ENCODE measurements at regions not wholly inside any gene's neighbourhood (a gene's known extent, or its start where the extent isn't known, plus 50 kb on each side); places are given as distances from the start of the nearest gene placed in this dataset.
"Not testable (repeated sequence)": the region's sequence is repeated elsewhere in the genome, so short reads cannot be mapped to it uniquely, and the experiment has no call there.

DNA sequence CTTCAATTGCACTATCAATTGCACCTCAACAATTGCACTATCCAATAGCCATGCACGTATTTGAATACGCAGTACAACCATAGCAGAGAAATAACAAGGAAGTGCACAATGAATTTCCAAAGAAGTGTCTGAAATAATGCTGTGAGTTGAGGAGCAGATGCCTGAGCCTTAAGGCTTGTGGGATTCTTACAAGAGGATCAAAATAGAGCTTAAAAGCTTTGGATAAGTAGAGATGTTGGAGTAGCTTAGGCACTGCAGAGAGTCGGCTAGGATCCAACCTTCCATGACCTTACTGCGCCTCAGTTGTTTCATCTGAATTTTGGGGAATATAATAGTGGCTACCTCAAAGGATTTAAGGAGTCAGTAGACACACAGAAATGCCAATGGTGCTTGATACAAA is 196.1 kb upstream of the FLRT2 start:
- DNase-seq: no peak

GRCh38 chr14:85334316-85334715 is 195.6 kb upstream of the FLRT2 start:
- no peak for DNase-seq

- DNase-seq: no peak
Observed at GRCh38 chr14:85336257-85336656, 193.7 kb upstream of the FLRT2 start.

DNA sequence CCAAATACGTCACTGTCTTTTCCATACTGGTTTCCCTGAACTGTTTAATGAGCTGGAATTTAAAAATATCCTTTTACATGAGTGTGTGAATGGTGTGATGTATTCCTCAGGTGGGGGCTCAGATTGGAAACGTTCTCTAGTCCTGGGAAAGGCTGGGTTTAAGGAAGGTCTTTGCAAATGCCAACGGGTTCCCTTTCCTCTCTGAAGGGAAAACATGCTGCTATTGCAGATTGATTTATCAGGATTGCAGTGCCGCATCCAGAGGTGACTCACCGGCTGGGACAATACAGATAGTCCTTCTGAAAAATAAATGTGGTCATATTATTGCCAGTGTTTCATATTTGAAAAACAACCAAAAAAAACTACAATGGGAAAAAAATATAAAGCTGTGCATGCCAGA is 193.1 kb upstream of the FLRT2 start:
- DNase-seq: no peak

DNA sequence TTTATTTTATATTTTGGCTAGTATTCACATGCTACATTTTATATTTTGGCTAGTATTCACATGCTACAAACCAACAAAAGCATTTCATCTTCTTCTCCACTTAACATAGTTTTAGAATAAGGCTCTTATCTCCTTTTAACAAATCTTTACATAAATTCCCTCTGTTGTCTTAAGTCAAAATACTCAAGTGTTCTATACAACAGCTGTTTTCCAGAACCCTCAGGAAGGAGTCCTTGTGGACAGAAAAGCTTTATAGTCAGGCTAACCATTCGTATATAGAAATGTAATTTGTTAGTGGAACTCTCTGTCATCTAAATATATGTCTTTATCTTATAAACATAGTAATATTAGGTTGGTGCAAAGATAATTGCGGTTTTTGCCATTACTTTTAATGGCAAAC is 191.0 kb upstream of the FLRT2 start:
- no peak for DNase-seq

DNA sequence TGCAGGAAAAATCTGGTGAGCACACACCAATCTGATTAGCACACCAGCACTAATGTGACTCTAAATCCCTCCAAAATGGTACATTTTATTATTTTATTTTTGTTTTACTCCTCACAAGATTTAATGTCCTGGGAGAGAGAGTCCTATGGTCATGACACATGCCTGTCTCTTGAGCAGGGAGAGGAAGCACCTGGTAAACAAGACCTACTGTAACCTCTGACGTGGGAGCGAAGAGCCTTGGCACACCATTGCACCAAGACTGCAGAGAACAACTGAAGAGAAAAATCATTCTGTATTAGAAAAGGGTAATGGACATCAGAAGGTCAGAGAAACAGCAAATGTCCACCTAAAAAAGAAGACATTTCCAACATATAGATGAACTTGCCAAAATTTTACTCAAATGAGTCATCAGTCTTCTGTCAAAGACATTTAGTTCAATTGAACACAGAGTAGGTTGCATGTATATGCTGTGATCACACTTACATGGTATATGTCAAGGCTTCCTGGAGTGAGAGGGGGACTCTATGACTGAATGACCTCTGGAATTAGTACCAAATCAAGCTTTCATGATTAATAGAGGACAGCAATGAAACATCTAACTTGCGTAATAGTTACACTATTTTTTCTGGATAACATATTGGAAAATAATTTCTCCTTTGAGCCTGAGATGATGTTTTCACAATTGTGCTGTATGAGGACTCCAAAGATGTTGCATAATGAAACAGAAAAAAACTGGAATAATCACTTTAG is 186.9 kb upstream of the FLRT2 start:
- DNase-seq: no peak

DNA sequence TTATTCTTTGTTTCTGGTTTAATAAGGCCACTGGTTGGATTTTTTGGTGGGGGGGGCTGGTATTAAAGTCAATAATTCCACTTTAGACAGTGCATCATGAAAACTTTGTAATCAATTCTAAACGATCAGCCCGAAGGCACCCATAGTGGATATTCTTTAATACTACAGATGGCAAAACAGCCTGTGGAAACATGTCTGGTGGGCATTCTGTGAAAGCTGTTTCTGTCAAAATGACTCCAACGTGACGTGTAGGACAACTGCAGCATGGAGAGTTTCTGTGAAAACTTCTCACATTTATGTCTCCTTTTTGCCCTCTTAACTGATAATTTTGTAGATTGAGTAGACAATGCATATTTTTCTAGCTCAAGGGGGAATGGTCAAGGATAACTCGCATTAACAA is 185.8 kb upstream of the FLRT2 start:
- DNase-seq: no peak

GRCh38 chr14:85344847-85345570 is 184.9 kb upstream of the FLRT2 start:
- DNase-seq: no peak

GRCh38 chr14:85350667-85351066 is 179.3 kb upstream of the FLRT2 start:
- DNase-seq: no peak

DNA sequence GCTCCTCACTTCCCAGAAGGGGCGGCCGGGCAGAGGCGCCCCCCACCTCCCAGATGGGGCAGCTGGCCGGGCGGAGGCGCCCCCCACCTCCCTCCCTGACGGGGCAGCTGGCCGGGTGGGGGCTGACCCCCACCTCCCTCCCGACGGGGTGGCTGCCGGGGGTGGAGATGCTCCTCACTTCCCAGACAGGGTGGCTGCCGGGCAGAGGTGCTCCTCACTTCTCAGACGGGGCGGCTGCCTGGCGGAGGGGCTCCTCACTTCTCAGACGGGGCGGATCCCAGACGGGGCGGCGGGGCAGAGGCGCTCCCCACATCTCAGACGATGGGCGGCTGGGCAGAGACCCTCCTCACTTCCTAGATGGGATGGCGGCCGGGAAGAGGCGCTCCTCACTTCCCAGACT is 177.4 kb upstream of the FLRT2 start:
- not testable (repeated sequence) for DNase-seq

DNA sequence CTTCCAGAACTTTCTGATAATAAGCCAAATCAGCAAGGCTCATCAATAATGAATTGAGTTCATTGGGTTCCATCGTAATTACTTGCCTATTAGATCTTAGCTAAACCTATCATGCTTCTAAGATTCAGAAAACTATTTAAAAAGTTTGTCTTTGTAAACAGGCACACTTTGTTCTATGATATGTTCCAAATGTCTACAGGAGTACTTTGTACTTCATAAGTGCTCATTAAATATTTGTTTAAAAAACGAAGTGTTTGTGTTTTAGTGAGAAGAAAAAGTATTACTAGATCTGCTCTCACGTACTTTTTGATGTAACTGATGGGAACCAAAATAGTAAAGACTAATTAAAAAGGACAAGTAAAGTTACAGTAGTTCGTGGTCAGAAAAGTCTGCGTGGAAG is 172.8 kb upstream of the FLRT2 start:
- no peak for DNase-seq

GRCh38 chr14:85358136-85358785 is 171.7 kb upstream of the FLRT2 start:
- no peak for DNase-seq

- no peak for DNase-seq
Observed at GRCh38 chr14:85359505-85359904, 170.4 kb upstream of the FLRT2 start.

DNA sequence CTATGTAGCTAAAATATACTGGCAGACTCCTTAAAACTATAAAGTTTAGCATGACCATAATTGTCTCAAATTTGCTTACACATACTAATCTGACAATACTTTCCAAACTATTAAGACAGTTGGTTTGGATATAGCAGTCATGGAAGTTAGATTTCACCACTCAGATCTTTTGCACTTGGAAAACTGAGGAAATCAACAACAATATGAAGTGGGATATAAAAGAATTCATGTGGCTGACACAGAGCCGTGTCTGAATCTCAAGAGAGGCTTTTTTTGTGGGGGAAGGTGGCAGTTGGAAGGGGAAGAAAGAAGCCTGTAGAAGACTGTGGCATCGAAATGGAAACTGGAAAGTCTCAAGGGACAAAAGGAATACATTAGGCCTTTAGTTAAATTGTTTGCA is 166.6 kb upstream of the FLRT2 start:
- DNase-seq: no peak

DNA sequence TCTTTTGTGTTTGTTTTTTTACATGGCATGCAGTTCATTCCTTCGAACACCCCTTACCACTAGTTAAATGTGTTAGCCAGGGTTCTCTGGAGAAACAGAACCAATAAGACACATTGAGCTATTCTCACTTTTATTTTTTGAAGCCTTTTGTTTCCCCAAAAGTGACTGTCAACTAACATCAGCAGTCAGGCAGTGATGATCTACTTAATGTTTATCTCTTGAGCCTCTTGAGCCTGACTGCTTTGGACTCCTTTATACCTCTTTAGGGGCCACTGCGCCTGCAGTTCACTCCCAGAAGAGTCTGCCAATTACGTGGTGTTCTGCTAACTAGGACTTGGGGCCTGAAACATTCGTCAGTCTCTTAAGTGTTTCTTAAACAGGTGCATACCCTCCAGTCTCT is 163.7 kb upstream of the FLRT2 start:
- no peak for DNase-seq

- no peak for DNase-seq
Observed at GRCh38 chr14:85380881-85381280, 149.1 kb upstream of the FLRT2 start.

- DNase-seq: no peak
Observed at GRCh38 chr14:85382341-85382740, 147.6 kb upstream of the FLRT2 start.

DNA sequence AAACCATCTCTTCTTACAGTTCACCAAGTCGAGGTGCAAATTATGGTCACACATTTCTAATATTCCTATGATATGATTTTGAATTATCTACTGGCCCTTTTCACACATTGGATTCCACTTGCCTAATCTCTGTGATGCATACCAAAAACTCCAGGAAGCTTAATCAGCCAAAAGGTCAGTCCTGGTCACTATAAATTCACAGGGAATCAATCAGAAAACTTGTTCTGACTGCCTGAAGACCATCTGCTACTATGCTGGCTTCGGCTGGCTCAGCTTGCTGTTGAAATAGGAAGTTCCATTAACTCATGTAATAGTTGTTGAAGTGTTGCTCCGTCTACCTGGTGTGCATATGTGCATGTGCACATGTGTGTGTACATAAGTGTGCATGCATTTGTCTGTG is 142.8 kb upstream of the FLRT2 start:
- no peak for DNase-seq

DNA sequence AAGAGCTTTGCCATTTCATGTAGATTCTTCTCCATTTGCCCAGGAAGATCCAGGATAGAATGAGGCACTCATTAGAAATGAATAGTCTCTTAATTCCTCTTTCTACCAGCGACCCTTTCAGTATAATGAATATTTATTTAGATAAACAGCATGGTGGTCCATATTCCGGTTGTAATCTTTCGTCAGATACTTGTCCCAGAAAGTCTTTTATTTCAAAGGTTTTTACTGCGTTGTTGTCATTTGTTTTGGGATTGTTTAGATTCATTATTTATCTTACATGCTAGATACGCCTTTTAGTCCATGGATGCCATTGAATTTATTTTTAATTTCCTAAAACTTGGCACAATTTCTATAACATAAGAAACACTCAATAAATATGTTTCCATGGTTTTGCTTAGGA is 139.7 kb upstream of the FLRT2 start:
- no peak for DNase-seq

DNA sequence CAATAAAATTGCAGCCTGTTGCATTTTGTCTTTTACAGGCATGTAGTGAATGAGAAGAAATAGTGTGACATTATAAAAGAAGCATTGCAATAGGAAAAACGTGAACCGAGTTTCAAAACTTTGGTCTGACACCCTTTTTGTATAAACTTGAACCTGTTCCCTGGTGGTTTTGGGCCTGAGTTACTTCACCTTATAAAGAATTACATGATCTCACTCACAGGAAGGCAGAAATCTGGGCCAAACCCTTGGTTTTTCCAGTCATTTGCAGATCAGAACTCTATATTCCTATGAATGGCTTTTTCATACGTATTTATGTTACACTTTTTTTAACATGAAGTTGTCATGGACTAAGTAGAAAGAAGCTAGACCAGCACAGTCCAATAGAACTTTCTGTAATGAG is 138.5 kb upstream of the FLRT2 start:
- no peak for DNase-seq

DNA sequence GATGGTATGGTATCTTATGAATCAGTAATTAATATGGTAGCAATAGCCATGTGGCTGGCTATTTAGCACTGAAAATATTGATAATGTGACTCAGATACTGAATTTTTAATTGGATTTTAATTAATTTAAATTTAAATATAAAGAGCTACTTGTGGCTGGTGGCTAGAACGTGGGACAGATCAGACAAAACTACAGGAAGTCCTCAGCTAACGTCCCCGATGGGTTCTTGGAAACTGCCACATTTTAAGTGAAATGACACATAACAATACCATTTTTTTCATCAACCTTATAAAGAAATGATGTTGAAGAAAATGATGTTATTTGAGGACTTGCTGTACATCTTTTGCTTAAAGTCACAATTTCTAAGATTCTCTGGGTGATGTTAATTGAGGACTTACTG is 138.1 kb upstream of the FLRT2 start:
- no peak for DNase-seq

DNA sequence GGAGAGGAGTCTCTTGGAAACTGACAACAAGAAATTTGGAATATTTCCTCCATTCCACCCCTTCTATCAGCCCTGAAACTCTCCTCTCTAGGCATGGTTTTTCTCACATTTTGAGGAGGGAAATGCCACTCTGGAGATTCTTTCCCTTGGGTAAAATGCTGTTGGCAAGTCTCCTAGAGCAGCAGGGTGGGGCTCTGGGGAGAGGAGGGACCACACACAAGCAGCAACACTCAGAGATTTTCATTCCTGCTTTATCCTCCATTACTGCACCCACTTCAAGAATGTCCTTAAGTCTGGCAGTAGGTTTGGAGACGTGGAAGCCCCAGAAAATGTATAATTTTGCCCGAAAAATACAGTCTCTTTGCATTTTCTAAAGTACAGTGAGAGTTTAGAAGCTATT is 130.8 kb upstream of the FLRT2 start:
- DNase-seq: no peak

DNA sequence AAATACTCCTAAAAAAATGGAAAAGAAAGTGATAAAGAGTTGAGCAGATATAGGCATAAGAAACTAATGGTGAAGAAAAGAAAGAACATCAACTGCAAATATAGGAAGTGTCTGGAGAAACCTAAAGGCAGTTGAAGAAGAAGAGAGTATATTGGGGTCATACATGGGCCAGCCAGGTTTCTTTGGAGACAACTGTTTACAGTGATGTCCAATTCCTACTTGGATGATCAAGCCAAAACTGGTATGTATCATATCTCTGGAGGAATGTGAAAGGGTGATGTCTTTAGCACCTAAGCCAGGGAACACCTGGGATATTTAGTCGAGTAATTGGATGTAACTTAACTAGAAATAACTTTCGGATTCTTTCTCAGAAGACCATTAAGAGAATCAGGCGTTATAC is 129.3 kb upstream of the FLRT2 start:
- no peak for DNase-seq

GRCh38 chr14:85401384-85401783 is 128.6 kb upstream of the FLRT2 start:
- no peak for DNase-seq

All from NCI-H1930 (cell line).